ENCODE measurements at regions not wholly inside any gene's neighbourhood (a gene's known extent, or its start where the extent isn't known, plus 50 kb on each side); places are given as distances from the start of the nearest gene placed in this dataset.
"Not testable (repeated sequence)": the region's sequence is repeated elsewhere in the genome, so short reads cannot be mapped to it uniquely, and the experiment has no call there.

GRCh38 chr16:75969120-75969519, 242.8 kb upstream of the CPHXL start:
- TF ChIP-seq CTCF (IDR thresholded peaks at IDR 0.05); EP300 (IDR thresholded peaks at IDR 0.05; ENCODE audit: low read depth); POLR2A (IDR thresholded peaks at IDR 0.05); POLR2AphosphoS5 (IDR thresholded peaks at IDR 0.05): not testable (repeated sequence)
